ENCODE measurements at regions not wholly inside any gene's neighbourhood (a gene's known extent, or its start where the extent isn't known, plus 50 kb on each side); places are given as distances from the start of the nearest gene placed in this dataset.
"Not testable (repeated sequence)": the region's sequence is repeated elsewhere in the genome, so short reads cannot be mapped to it uniquely, and the experiment has no call there.

DNA sequence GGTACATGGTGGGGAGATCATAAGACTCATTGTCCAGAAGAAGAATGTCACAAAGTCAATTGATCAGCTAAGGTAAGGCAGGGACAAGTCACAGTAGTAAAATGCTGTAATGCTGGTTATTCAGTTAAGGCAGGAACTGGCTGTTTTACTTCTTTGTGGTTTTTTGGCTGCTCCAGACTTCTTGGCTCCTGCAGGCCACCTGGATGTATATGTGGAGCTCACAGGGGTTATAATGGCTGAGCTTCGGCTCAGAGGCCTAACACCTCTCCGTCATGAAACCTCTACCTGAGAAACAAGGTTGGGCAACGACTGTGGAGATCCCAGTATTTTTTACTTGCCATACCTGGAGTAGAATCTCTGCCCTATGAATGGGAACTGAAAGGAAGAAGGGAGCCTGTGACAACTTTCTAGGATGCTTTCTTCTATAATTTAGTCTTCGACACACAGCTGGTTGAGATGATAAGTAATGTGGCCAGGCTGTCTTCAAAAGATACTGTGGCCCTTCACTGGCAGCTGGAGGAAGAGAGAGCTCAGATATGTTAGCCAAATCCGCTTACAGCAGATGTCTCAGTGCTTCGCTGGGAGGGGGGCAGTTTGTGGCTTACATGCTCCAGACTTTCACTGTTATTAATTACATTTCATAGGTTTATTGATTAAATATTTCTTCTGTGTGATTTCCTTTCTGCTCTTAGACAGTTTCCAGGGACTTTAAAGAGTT lies 887.8 kb downstream of the IGSF11 start:
- no peak for DNase-seq (ENCODE audit: low read depth)
- no peak for TF ChIP-seq CTCF (IDR thresholded peaks at IDR 0.05; ENCODE audit: control insufficient read depth, insufficient read depth, low read depth, low read length, missing control alignments)
- H3K4me3 ChIP-seq (ENCODE audit: control insufficient read depth, low read depth, low read length): no peak overlapping the region

- TF ChIP-seq CTCF (IDR thresholded peaks at IDR 0.05; ENCODE audit: control insufficient read depth, insufficient read depth, low read depth, low read length, missing control alignments): no peak
- DNase-seq (ENCODE audit: low read depth): no peak
- no peak overlapping the region for H3K4me3 ChIP-seq (ENCODE audit: control insufficient read depth, low read depth, low read length)
Observed at GRCh38 chr3:118151164-118151563, 883.5 kb downstream of the IGSF11 start.

GRCh38 chr3:118162627-118163588 lies 871.7 kb downstream of the IGSF11 start:
- not testable (repeated sequence) for DNase-seq (ENCODE audit: low read depth)

DNA sequence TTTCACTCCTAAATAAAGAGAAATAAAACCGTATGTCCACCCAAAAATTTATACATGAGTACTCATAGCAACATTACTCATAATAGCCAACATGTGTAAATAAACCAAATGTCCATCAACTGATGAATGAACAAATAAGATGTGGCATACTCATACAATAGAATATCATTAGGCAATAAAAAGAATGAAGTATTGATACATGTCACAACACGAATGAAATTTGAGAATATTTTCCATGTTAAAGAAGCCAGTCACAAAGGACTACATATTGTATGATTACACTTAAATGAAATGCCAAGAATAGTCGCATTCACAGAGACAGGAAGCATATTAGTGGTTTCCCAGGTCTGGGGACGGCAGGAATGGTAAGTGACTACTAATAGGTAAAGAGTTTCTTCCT lies 869.2 kb downstream of the IGSF11 start:
- DNase-seq (ENCODE audit: low read depth): no peak
- H3K4me3 ChIP-seq (ENCODE audit: control insufficient read depth, low read depth, low read length): no peak overlapping the region
- TF ChIP-seq CTCF (IDR thresholded peaks at IDR 0.05; ENCODE audit: control insufficient read depth, insufficient read depth, low read depth, low read length, missing control alignments): no peak

More at GRCh38 chr3:118162627-118163588, 871.7 kb downstream of the IGSF11 start:
- not testable (repeated sequence) for H3K4me3 ChIP-seq (ENCODE audit: control insufficient read depth, low read depth, low read length)

- DNase-seq (ENCODE audit: low read depth): no peak
- TF ChIP-seq CTCF (IDR thresholded peaks at IDR 0.05; ENCODE audit: control insufficient read depth, insufficient read depth, low read depth, low read length, missing control alignments): no peak
- H3K4me3 ChIP-seq (ENCODE audit: control insufficient read depth, low read depth, low read length): no peak overlapping the region
Observed at GRCh38 chr3:118167571-118167970, 867.1 kb downstream of the IGSF11 start.

GRCh38 chr3:118168175-118168574 lies 866.5 kb downstream of the IGSF11 start:
- no peak overlapping the region for H3K4me3 ChIP-seq (ENCODE audit: control insufficient read depth, low read depth, low read length)
- no peak for DNase-seq (ENCODE audit: low read depth)
- TF ChIP-seq CTCF (IDR thresholded peaks at IDR 0.05; ENCODE audit: control insufficient read depth, insufficient read depth, low read depth, low read length, missing control alignments): no peak
